Ovary (tissue), 7 donors: ENCODE measurements at regions not wholly inside any gene's neighbourhood (a gene's known extent, or its start where the extent isn't known, plus 50 kb on each side); places are given as distances from the start of the nearest gene placed in this dataset.

Experiments used
- DNase-seq, 5 donors: peaks; one replicate each; pipeline ENCODE4 v3.0.0-alpha.2; 2019 to 2020
- H3K27ac ChIP-seq, 2 donors: fragments of 200-600 bp; one replicate each; pipeline versions ENCODE4 v1.5.1 to v1.8.0; 2019 to 2022
- H3K27me3 ChIP-seq: fragments of 200-600 bp; one replicate; pipeline ENCODE4 v1.8.0; 2022
- H3K36me3 ChIP-seq: fragments of 200-600 bp; sonication (generic); one replicate; pipeline ENCODE4 v1.5.1; 2019
- H3K4me1 ChIP-seq: one replicate; pipeline ENCODE4 v1.8.1; 2013; ENCODE audit warnings: mild to moderate bottlenecking, moderate library complexity; ENCODE audit not compliant: insufficient read depth
- H3K4me3 ChIP-seq: fragments of 200-600 bp; sonication (generic); one replicate; pipeline ENCODE4 v1.5.1; 2017
- H3K9me3 ChIP-seq, 2 donors: fragments of 200-600 bp in 1 of 2; sonication (generic) in 1 of 2; one replicate each; pipeline versions ENCODE4 v1.5.1 to v1.8.1; 2013 to 2019; ENCODE audit warnings: mild to moderate bottlenecking in 1 of 2, moderate library complexity in 1 of 2
- EP300 ChIP-seq: sonication (generic); formaldehyde crosslinking; IDR thresholded peaks from one replicate; pipeline ENCODE4 v1.6.1; 2017; ENCODE audit warnings: antibody characterized with exemption
- POLR2A ChIP-seq: fragments of 450-650 bp; IDR thresholded peaks from one replicate; pipeline ENCODE4 v1.6.1; 2017; ENCODE audit warnings: antibody characterized with exemption, mild to moderate bottlenecking, moderate library complexity
- WGBS, 3 donors: extraction: QIAGEN DNeasy Blood & Tissue Kit in 1 of 3; methylation state at CpG; one replicate each; pipeline versions ENCODE4 v1.1.5 to v1.1.7; 2013 to 2017; 5-methylcytosine and 5-hydroxymethylcytosine counted together
- intact Hi-C, 4 donors: fragments of 100-400 bp; cut with DNase I; formaldehyde crosslinking; loops; one replicate each; pipeline versions ENCODE4 v1.11.0 to v1.15.1; 2022 to 2023
- TF ChIP-seq, protein P1 (sequence below), 3 donors: fragments of 450-650 bp in 2 of 3; fragments of 200-600 bp in 1 of 3; IDR thresholded peaks; one replicate each; pipeline versions ENCODE4 v1.5.1 to v1.8.0; 2016 to 2022; ENCODE audit warnings: antibody characterized with exemption in 3 of 3, mild to moderate bottlenecking in 1 of 3
- donor health status: DM: no; HTN: no; CAD: no; lungs with moderate emphysema.
- donor health status: DM: no; HTN: no; CAD: no.
- donor health status: Bipolar disorder and iron deficiency.
- donor health status: DM: no; HTN: no; CAD: no.
- donor health status: DM: yes; HTN: yes; CAD: no.

DNA sequence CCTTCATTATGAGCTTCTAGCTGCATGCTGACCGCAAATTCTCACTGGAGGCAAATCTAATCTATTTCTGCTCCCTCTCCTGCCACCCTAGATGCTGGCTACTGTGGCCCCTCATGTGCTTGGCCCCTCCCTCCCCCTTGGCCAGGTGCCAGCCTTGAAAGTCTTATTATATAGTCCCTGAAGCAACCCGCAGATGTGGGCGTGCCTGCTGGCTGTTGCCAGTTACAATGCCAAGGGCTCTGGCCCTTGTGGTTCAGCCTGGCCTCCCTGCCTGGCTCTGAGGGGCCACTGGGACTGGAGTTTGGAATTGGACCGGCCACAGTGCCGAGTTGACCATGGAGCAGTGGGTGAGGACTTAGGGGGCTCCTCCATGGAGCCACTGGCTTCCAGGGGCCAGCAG is 78.9 kb upstream of the ACTRT2 start:
- intact Hi-C loops: no loop called here
- Histone ChIP-seq H3K27me3 (no peaks in the 10 kb centered on the region), H3K36me3 (no peaks in the 10 kb centered on the region), H3K4me3 (no peak overlapping the region), H3K4me1 (no peaks in the 10 kb centered on the region), H3K27ac (no peak overlapping the region), H3K9me3 (peaks cover 0 to 14% of the 10 kb centered on the region in 2 donors)
- WGBS, 3 donors: 73 to 84% (median 81%) methylated on average over 5 of the region's 5 CpGs
- TF ChIP-seq EP300 (no peak), POLR2A (no peak)
- TF ChIP-seq, protein P1, sequence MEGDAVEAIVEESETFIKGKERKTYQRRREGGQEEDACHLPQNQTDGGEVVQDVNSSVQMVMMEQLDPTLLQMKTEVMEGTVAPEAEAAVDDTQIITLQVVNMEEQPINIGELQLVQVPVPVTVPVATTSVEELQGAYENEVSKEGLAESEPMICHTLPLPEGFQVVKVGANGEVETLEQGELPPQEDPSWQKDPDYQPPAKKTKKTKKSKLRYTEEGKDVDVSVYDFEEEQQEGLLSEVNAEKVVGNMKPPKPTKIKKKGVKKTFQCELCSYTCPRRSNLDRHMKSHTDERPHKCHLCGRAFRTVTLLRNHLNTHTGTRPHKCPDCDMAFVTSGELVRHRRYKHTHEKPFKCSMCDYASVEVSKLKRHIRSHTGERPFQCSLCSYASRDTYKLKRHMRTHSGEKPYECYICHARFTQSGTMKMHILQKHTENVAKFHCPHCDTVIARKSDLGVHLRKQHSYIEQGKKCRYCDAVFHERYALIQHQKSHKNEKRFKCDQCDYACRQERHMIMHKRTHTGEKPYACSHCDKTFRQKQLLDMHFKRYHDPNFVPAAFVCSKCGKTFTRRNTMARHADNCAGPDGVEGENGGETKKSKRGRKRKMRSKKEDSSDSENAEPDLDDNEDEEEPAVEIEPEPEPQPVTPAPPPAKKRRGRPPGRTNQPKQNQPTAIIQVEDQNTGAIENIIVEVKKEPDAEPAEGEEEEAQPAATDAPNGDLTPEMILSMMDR (IDR thresholded peaks at IDR 0.05): no peak
- no peak for DNase-seq

GRCh38 chr1:2943686-2944260 is 77.5 kb upstream of the ACTRT2 start:
- Histone ChIP-seq H3K27ac (no peak overlapping the region), H3K27me3 (no peaks in the 10 kb centered on the region), H3K36me3 (no peaks in the 10 kb centered on the region), H3K4me1 (no peaks in the 10 kb centered on the region), H3K4me3 (no peak overlapping the region), H3K9me3 (peaks cover 0 to 14% of the 10 kb centered on the region in 2 donors)
- intact Hi-C loops: no loop called here
- DNase-seq: no peak
- TF ChIP-seq POLR2A: no peak
- TF ChIP-seq, protein P1 (IDR thresholded peaks at IDR 0.05): no peak
- no peak for TF ChIP-seq EP300
- 67 to 82% (median 75%) methylated on average over 7 of the region's 7 CpGs for WGBS, 3 donors

- no peaks in the 10 kb centered on the region for H3K36me3 ChIP-seq
- TF ChIP-seq POLR2A: no peak
- TF ChIP-seq, protein P1 (IDR thresholded peaks at IDR 0.05): no peak
- TF ChIP-seq EP300: no peak
- WGBS, 3 donors: 66 to 67% (median 67%) methylated on average over 4 of the region's 4 CpGs
- intact Hi-C loops: no loop called here
- H3K4me1 ChIP-seq: no peaks in the 10 kb centered on the region
- DNase-seq: no peak
- H3K27me3 ChIP-seq: no peaks in the 10 kb centered on the region
- H3K27ac ChIP-seq: no peak overlapping the region
- no peak overlapping the region for H3K4me3 ChIP-seq
- H3K9me3 ChIP-seq: peaks cover 0 to 10% of the 10 kb centered on the region in 2 donors
These were observed 76.6 kb upstream of the ACTRT2 start for GRCh38 chr1:2944705-2945104.

GRCh38 chr1:2945821-2946231 is 75.4 kb upstream of the ACTRT2 start:
- peaks cover 0 to 10% of the 10 kb centered on the region in 2 donors for H3K9me3 ChIP-seq
- DNase-seq: no peak
- no peaks in the 10 kb centered on the region for H3K4me1 ChIP-seq
- H3K4me3 ChIP-seq: no peak overlapping the region
- no peak for TF ChIP-seq POLR2A
- TF ChIP-seq, protein P1 (IDR thresholded peaks at IDR 0.05): no peak
- no peak for TF ChIP-seq EP300
- 72 to 80% (median 74%) methylated on average over 9 to 13 of the region's 13 CpGs for WGBS, 3 donors
- no peaks in the 10 kb centered on the region for H3K27me3 ChIP-seq
- H3K27ac ChIP-seq: no peak overlapping the region
- no peaks in the 10 kb centered on the region for H3K36me3 ChIP-seq
- intact Hi-C loops: no loop called here
